GM12878 (cell line): ENCODE measurements at regions not wholly inside any gene's neighbourhood (a gene's known extent, or its start where the extent isn't known, plus 50 kb on each side); places are given as distances from the start of the nearest gene placed in this dataset.

Source experiments
- ATAC-seq: fragments of 200-7000 bp; cut with Tn5 transposase; 3 replicates; pipeline ENCODE4 v1.9.1; 2020; ENCODE audit warnings: mild to moderate bottlenecking, moderate library complexity
- BruUV-seq: library from RNA; stranded (reverse); fragments of 400-500 nt; replicated peaks from 2 replicates; lab custom pipeline; 2021; lab: Mats Ljungman, UMichigan
- CTCF ChIA-PET: fragments of 300-600 bp; sonication (Branson Sonifier 250); formaldehyde crosslinking; extraction: SDS; loops from one replicate; lab custom pipeline; 2021; ENCODE audit warnings: inconsistent platforms; lab: Yijun Ruan, JAX
- POLR2A ChIA-PET: fragments of 350-600 bp; formaldehyde crosslinking; extraction: SDS; loops from one replicate; lab custom pipeline; 2021; ENCODE audit warnings: inconsistent platforms; lab: Charles Lee
- RAD21 ChIA-PET: fragments of 300-600 bp; sonication (Branson Sonifier 250); formaldehyde crosslinking; loops from one replicate; lab custom pipeline; 2023; ENCODE audit warnings: antibody characterized with exemption; ENCODE audit not compliant: unreplicated experiment; lab: Charles Lee
- SMC1A ChIA-PET: fragments of 300-600 bp; sonication (Branson Sonifier 250); formaldehyde crosslinking; loops from one replicate; lab custom pipeline; 2023; ENCODE audit not compliant: unreplicated experiment, uncharacterized antibody; lab: Charles Lee
- DNase-seq: peaks from one replicate; pipeline ENCODE4 v3.0.0-alpha.2; 2011; ENCODE audit warnings: low read depth, low spot score
- FAIRE-seq: peaks from 3 replicates; lab custom pipeline; 2011; peaks lifted over from hg19 to GRCh38; lab: Jason Lieb, UNC
- H2AFZ ChIP-seq: 2 replicates; pipeline ENCODE4 v1.6.0; 2011; ENCODE audit warnings: low read depth, low read length, control low read depth; ENCODE audit not compliant: control insufficient read depth
- H3K27ac ChIP-seq: 2 replicates; pipeline ENCODE4 v1.5.1; 2011; ENCODE audit warnings: control low read depth; ENCODE audit not compliant: control insufficient read depth, insufficient read depth
- H3K27me3 ChIP-seq, 2 experiments: replicated peaks in 1 of 2; 2 replicates each; pipeline versions ENCODE4 v1.6.0 to v1.6.1; 2011; ENCODE audit warnings: low read length in 1 of 2; ENCODE audit not compliant: control insufficient read depth in 2 of 2, insufficient read depth in 2 of 2
- H3K36me3 ChIP-seq, 2 experiments: 2 replicates each; pipeline ENCODE4 v1.5.1; 2011; ENCODE audit warnings: low read length in 1 of 2; ENCODE audit not compliant: control insufficient read depth in 2 of 2, insufficient read depth in 2 of 2
- H3K4me1 ChIP-seq: 2 replicates; pipeline ENCODE4 v1.6.1; 2011; ENCODE audit warnings: mild to moderate bottlenecking, low read length, moderate library complexity, mixed read lengths; ENCODE audit not compliant: control insufficient read depth, insufficient read depth
- H3K4me2 ChIP-seq: 2 replicates; pipeline ENCODE4 v1.6.0; 2011; ENCODE audit warnings: control low read depth; ENCODE audit not compliant: control insufficient read depth, insufficient read depth
- H3K4me3 ChIP-seq: fragments of 200-600 bp; sonication (generic); 2 replicates; pipeline ENCODE4 v1.5.1; 2016
- H3K79me2 ChIP-seq: 2 replicates; pipeline ENCODE4 v1.6.0; 2011; ENCODE audit warnings: low read length; ENCODE audit not compliant: control insufficient read depth, insufficient read depth
- H3K9ac ChIP-seq: 2 replicates; pipeline ENCODE4 v1.8.0; 2011; ENCODE audit warnings: low read length, control low read depth, mixed read lengths; ENCODE audit not compliant: control insufficient read depth, insufficient read depth
- H3K9me3 ChIP-seq: replicated peaks from 3 replicates; pipeline ENCODE4 v1.5.1; 2011; ENCODE audit warnings: mild to moderate bottlenecking, low read length; ENCODE audit not compliant: control insufficient read depth, insufficient read depth
- H4K20me1 ChIP-seq: 2 replicates; pipeline ENCODE4 v1.6.0; 2011; ENCODE audit not compliant: control insufficient read depth, insufficient read depth
- HCFC1 ChIP-seq: fragments of 150-350 bp; IDR thresholded peaks from 2 replicates; pipeline ENCODE4 v1.6.1; 2014; ENCODE audit warnings: low read length
- MEF2B ChIP-seq: fragments of 450-650 bp; IDR thresholded peaks from 2 replicates; pipeline ENCODE4 v1.6.1; 2018; ENCODE audit warnings: mild to moderate bottlenecking, moderate library complexity; ENCODE audit not compliant: partially characterized antibody, poor library complexity, severe bottlenecking
- NFIC ChIP-seq: IDR thresholded peaks from 2 replicates; pipeline ENCODE4 v1.6.1; 2012; ENCODE audit warnings: low read depth, mild to moderate bottlenecking, inconsistent platforms, low read length, moderate library complexity
- NR2F1 ChIP-seq: fragments of 450-650 bp; conservative IDR thresholded peaks from 2 replicates; pipeline ENCODE4 v1.6.1; 2017; ENCODE audit warnings: mild to moderate bottlenecking
- PAX8 ChIP-seq: fragments of 450-650 bp; IDR thresholded peaks from 2 replicates; pipeline ENCODE4 v1.6.1; 2017; ENCODE audit warnings: mild to moderate bottlenecking, moderate library complexity
- POLR2A ChIP-seq: IDR thresholded peaks from 2 replicates; pipeline ENCODE4 v1.6.1; 2011; ENCODE audit warnings: low read depth, mild to moderate bottlenecking, low read length
- POU2F2 ChIP-seq: IDR thresholded peaks from 3 replicates; pipeline ENCODE4 v1.6.1; 2011; ENCODE audit warnings: low read depth, mild to moderate bottlenecking, low read length, borderline replicate concordance
- SIX5 ChIP-seq: IDR thresholded peaks from 2 replicates; pipeline ENCODE4 v1.6.1; 2011; ENCODE audit warnings: mild to moderate bottlenecking, low read depth, low read length, moderate library complexity; ENCODE audit not compliant: severe bottlenecking
- STAT3 ChIP-seq: IDR thresholded peaks from 2 replicates; pipeline ENCODE4 v1.6.1; 2011; ENCODE audit warnings: low read depth, low read length, improper control_type of control experiment
- YBX1 ChIP-seq: fragments of 450-650 bp; IDR thresholded peaks from 2 replicates; pipeline ENCODE4 v1.6.1; 2016; ENCODE audit warnings: antibody characterized with exemption
- WGBS: methylation state at CpG from one replicate; pipeline ENCODE4 v1.1.6; 2016; ENCODE audit warnings: low lambda C conversion rate; ENCODE audit not compliant: insufficient replicate concordance, insufficient coverage; ENCODE audit errors: missing lambda C conversion rate; 5-methylcytosine and 5-hydroxymethylcytosine counted together
- in situ Hi-C: fragments of 300-500 bp; cut with MboI; formaldehyde crosslinking; loops from 9 replicates; pipeline ENCODE4 v1.14.3; 2018; ENCODE audit warnings: mixed read lengths
- intact Hi-C: fragments of 100-400 bp; cut with micrococcal nuclease; formaldehyde crosslinking; loops from one replicate; pipeline ENCODE4 v1.14.2; 2022; ENCODE audit not compliant: unreplicated experiment
- TF ChIP-seq, protein P1 (sequence below): fragments of 450-650 bp; IDR thresholded peaks from 2 replicates; pipeline ENCODE4 v1.6.1; 2017; ENCODE audit warnings: low read depth, mild to moderate bottlenecking, moderate library complexity
- TF ChIP-seq, protein P2 (sequence below): fragments of 450-650 bp; IDR thresholded peaks from 2 replicates; pipeline ENCODE4 v1.6.1; 2017; ENCODE audit warnings: mild to moderate bottlenecking, moderate library complexity
- TF ChIP-seq, protein P3 (sequence below): IDR thresholded peaks from 2 replicates; pipeline ENCODE4 v1.6.1; 2011; ENCODE audit warnings: low read depth, low read length, improper control_type of control experiment, borderline replicate concordance

DNA sequence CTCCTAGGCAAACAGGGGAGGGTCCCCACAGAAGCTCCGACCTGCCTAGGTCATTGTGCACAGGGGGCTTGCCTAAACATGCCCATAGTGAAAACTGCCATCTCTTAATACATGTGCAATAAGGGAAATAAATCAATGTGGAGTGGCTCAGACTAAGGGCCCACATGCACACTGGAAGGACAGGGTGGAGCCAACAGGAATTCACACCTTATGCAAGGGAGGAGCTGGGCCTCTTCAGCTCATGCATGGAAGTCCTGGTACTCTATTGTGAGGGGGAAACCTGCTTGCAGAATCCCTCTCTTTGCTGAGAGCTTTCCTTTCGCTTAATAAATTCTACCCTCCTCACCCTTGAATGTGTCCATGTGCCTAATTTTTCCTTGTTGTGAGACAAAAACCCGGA lies 815.8 kb downstream of the EFNA5 start (continued):
- no peak for TF ChIP-seq POU2F2

DNA sequence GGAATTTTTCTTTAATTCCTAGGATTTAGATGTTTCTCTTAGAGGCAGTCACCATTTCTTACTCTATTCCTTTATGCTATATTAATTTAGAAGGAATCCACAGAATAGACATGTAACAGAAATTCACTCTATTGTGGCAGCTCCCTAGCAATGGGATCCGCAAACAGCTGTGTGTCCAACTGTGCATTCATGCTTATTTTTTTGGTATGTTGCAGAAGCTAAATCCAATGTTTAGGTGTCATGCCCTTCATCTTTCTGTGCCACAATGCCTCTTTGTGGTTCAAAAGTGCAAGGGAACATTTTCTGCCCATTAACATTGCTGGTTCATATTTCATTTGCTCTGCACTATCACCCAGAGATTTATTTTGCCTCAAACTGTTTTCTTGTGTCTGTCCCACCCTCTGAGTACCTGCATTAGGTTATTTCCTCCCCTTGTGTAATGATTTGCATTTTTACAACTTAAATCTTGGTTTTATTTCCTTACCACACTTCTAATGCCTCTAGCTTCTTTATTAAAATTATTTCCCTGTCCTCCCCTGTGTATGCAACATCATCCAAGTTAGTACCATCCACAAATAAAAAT lies 816.5 kb downstream of the EFNA5 start:
- H2AFZ ChIP-seq, result no peak overlapping the region
- WGBS, result 88% methylated on average over 1 of the region's 1 CpG
- no peaks in the 10 kb centered on the region for H3K4me1 ChIP-seq
- no peak overlapping the region for H3K4me2 ChIP-seq
- in situ Hi-C loops, result no loop called here
- ChIA-PET RAD21 (no interaction called here), POLR2A (no interaction called here), SMC1A (interaction anchor here (1.0 to 1.2 kb wide), 2 partner anchors 11 to 32 kb away, joined by 3 read pairs; no protein-coding TSS in a partner anchor), CTCF (no interaction called here)
- BruUV-seq, result no TSS peak
- H4K20me1 ChIP-seq, result no peaks in the 10 kb centered on the region
- FAIRE-seq (no peak), ATAC-seq (no peak), DNase-seq (no peak)
- H3K4me3 ChIP-seq, result no peak overlapping the region
- H3K27ac ChIP-seq, result no peak overlapping the region
- intact Hi-C loops, result no loop called here
- H3K9me3 ChIP-seq, result no peaks in the 10 kb centered on the region
- H3K36me3 ChIP-seq, result no peaks in the 10 kb centered on the region
- no peaks in the 10 kb centered on the region for H3K27me3 ChIP-seq
- no peaks in the 10 kb centered on the region for H3K79me2 ChIP-seq
- TF ChIP-seq MEF2B (no peak), POLR2A (no peak), PAX8 (no peak), SIX5 (no peak), STAT3 (no peak), YBX1 (no peak), NFIC (no peak), NR2F1 (no peak), HCFC1 (no peak)
- TF ChIP-seq, protein P1, sequence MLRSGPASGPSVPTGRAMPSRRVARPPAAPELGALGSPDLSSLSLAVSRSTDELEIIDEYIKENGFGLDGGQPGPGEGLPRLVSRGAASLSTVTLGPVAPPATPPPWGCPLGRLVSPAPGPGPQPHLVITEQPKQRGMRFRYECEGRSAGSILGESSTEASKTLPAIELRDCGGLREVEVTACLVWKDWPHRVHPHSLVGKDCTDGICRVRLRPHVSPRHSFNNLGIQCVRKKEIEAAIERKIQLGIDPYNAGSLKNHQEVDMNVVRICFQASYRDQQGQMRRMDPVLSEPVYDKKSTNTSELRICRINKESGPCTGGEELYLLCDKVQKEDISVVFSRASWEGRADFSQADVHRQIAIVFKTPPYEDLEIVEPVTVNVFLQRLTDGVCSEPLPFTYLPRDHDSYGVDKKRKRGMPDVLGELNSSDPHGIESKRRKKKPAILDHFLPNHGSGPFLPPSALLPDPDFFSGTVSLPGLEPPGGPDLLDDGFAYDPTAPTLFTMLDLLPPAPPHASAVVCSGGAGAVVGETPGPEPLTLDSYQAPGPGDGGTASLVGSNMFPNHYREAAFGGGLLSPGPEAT, result no peak
- TF ChIP-seq, protein P2, sequence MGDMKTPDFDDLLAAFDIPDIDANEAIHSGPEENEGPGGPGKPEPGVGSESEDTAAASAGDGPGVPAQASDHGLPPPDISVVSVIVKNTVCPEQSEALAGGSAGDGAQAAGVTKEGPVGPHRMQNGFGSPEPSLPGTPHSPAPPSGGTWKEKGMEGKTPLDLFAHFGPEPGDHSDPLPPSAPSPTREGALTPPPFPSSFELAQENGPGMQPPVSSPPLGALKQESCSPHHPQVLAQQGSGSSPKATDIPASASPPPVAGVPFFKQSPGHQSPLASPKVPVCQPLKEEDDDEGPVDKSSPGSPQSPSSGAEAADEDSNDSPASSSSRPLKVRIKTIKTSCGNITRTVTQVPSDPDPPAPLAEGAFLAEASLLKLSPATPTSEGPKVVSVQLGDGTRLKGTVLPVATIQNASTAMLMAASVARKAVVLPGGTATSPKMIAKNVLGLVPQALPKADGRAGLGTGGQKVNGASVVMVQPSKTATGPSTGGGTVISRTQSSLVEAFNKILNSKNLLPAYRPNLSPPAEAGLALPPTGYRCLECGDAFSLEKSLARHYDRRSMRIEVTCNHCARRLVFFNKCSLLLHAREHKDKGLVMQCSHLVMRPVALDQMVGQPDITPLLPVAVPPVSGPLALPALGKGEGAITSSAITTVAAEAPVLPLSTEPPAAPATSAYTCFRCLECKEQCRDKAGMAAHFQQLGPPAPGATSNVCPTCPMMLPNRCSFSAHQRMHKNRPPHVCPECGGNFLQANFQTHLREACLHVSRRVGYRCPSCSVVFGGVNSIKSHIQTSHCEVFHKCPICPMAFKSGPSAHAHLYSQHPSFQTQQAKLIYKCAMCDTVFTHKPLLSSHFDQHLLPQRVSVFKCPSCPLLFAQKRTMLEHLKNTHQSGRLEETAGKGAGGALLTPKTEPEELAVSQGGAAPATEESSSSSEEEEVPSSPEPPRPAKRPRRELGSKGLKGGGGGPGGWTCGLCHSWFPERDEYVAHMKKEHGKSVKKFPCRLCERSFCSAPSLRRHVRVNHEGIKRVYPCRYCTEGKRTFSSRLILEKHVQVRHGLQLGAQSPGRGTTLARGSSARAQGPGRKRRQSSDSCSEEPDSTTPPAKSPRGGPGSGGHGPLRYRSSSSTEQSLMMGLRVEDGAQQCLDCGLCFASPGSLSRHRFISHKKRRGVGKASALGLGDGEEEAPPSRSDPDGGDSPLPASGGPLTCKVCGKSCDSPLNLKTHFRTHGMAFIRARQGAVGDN, result no peak
- TF ChIP-seq, protein P3, sequence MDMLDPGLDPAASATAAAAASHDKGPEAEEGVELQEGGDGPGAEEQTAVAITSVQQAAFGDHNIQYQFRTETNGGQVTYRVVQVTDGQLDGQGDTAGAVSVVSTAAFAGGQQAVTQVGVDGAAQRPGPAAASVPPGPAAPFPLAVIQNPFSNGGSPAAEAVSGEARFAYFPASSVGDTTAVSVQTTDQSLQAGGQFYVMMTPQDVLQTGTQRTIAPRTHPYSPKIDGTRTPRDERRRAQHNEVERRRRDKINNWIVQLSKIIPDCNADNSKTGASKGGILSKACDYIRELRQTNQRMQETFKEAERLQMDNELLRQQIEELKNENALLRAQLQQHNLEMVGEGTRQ, result no peak
- H3K9ac ChIP-seq, result no peak overlapping the region
